Left ventricle myocardium inferior (tissue), 1 donor: ENCODE measurements at regions not wholly inside any gene's neighbourhood (a gene's known extent, or its start where the extent isn't known, plus 50 kb on each side); places are given as distances from the start of the nearest gene placed in this dataset.

ENCODE experiments used
- DNase-seq: peaks from one replicate; pipeline ENCODE4 v3.0.0-alpha.2; 2020
- H3K27ac ChIP-seq: fragments of 200-600 bp; replicated peaks from 2 replicates; pipeline ENCODE4 v1.8.0; 2021
- H3K27me3 ChIP-seq: fragments of 200-600 bp; 2 replicates; pipeline ENCODE4 v1.8.0; 2021; ENCODE audit warnings: low read depth
- H3K36me3 ChIP-seq: fragments of 200-600 bp; 2 replicates; pipeline ENCODE4 v1.8.0; 2021
- H3K4me1 ChIP-seq: fragments of 200-600 bp; 2 replicates; pipeline ENCODE4 v1.8.0; 2021
- H3K4me3 ChIP-seq: fragments of 200-600 bp; 2 replicates; pipeline ENCODE4 v1.8.0; 2021; ENCODE audit warnings: mild to moderate bottlenecking, moderate library complexity
- H3K9me3 ChIP-seq: fragments of 200-600 bp; replicated peaks from 2 replicates; pipeline ENCODE4 v1.8.0; 2021
- CTCF ChIP-seq: fragments of 200-600 bp; IDR thresholded peaks from 2 replicates; pipeline ENCODE4 v1.8.0; 2021; ENCODE audit warnings: antibody characterized with exemption, mild to moderate bottlenecking, borderline replicate concordance
- intact Hi-C: fragments of 100-400 bp; cut with micrococcal nuclease; formaldehyde crosslinking; loops from one replicate; pipeline ENCODE4 v1.11.0; 2022
- donor health status: DM: no; HTN: yes; CAD: no; lungs with severe emphysema.

DNA sequence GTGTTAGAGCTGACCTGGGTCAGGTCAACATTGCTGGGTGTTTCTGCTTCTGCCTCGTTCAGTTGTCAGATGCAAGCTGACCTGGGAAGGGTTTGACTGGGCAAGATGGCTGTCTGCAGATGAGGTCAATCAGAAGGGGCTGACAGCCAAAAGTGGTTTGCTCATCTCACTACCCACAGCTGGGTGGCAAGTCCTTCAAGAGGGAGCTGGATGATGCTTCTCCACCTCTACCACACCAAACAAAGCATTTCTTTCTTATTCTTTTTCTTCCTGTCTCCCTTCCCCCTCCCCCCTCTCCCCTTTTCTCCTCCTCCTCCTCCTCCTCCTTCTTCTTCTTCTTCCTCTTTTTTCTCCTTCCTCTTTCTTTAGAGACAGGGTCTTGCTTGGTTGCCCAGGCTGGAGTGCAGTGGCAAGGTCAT lies 268.2 kb upstream of the PLEKHG7 start:
- peaks cover 21% of the 10 kb centered on the region for H3K4me1 ChIP-seq
- no peak for TF ChIP-seq CTCF
- no peak overlapping the region for H3K4me3 ChIP-seq
- H3K9me3 ChIP-seq = peaks cover 6% of the 10 kb centered on the region
- intact Hi-C loops = no loop called here
- H3K27me3 ChIP-seq = no peaks in the 10 kb centered on the region
- no peak for DNase-seq
- no peaks in the 10 kb centered on the region for H3K36me3 ChIP-seq
- H3K27ac ChIP-seq = no peak overlapping the region

DNA sequence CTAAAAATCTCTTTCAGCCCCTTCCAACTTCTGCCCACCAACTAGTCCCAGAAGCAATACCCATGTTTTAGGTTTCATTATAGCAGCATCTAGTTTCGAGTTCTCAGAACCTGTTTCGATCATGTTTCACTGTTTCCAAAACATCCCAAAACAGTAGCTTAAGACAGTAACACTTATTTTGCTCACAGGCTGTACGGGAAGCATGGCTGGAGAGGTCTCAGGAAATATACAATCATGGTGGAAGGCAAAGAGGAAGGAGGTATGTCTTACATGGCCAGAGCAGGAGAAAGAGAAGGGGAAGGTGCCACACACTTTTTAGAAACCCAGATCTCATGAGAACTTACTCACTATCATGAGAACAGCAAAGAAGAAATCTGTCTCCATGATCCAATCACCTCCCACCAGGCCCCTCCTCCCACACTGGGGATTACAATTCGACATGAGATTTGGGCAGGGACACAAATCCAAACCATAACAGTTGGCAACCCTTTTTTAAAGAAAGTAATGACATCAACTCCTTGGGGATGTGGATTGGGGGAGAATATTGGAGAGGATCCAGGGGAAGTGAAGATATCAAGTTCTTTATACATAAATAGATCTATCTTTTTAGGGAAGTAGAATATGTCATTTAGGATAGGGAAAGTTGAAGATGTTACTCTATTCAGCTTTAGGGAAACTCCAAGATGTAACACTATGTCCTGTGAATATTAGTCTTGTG lies 269.9 kb upstream of the PLEKHG7 start:
- no peak overlapping the region for H3K27ac ChIP-seq
- DNase-seq = no peak
- TF ChIP-seq CTCF = no peak
- H3K27me3 ChIP-seq = no peaks in the 10 kb centered on the region
- no peaks in the 10 kb centered on the region for H3K36me3 ChIP-seq
- H3K4me3 ChIP-seq = no peak overlapping the region
- peaks cover 9% of the 10 kb centered on the region for H3K4me1 ChIP-seq
- intact Hi-C loops = no loop called here
- peaks cover 6% of the 10 kb centered on the region for H3K9me3 ChIP-seq

DNA sequence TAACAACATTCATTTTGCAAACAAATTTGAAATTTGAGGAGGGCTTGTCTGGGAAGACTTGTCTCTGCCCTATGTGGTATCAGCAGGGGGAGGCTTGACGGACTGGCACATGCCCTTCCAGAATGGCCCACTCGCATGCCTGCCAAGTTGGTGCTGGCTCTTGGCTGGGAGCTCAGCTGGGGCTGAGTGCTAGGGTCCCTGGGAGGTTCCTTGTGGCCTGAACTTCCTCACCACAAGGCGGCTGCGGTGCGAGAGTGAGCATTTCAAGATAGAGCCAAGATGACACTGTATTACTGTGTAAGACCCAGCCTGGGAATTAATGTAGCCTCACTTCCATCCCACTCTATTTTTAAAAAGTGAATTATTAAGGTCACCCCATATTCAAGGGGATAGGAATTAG lies 271.6 kb upstream of the PLEKHG7 start:
- H3K27ac ChIP-seq = no peak overlapping the region
- no peak for DNase-seq
- TF ChIP-seq CTCF = no peak
- H3K4me3 ChIP-seq = no peak overlapping the region
- no peaks in the 10 kb centered on the region for H3K27me3 ChIP-seq
- peaks cover 6% of the 10 kb centered on the region for H3K9me3 ChIP-seq
- intact Hi-C loops = no loop called here
- no peaks in the 10 kb centered on the region for H3K4me1 ChIP-seq
- H3K36me3 ChIP-seq = no peaks in the 10 kb centered on the region

DNA sequence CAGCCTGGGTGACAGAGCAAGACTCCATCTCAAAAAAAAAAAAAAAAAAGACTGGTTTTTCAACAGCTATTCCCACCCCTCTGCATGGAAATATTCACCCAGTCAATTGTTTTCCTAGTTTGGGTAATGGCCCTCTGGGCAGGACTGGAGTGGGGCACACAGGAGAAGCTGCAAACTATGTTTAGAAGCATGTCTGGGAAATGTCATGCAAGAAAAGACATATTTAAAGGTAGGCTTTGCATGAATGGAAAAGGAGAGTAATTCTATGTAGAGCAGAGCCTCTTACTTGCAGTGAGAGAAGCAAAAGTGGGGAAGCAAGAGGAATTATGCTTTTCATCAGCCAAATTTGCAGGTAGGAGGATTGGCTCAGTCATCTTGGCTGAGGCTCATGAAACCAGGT lies 276.5 kb upstream of the PLEKHG7 start:
- peaks cover 19% of the 10 kb centered on the region for H3K4me1 ChIP-seq
- no peak for TF ChIP-seq CTCF
- no peak overlapping the region for H3K27ac ChIP-seq
- no peaks in the 10 kb centered on the region for H3K36me3 ChIP-seq
- no peak for DNase-seq
- H3K27me3 ChIP-seq = no peaks in the 10 kb centered on the region
- no peak overlapping the region for H3K4me3 ChIP-seq
- H3K9me3 ChIP-seq = peaks cover under 1% of the 10 kb centered on the region
- intact Hi-C loops = no loop called here

- Histone ChIP-seq H3K4me3 (no peak overlapping the region), H3K27me3 (no peaks in the 10 kb centered on the region), H3K27ac (no peak overlapping the region), H3K36me3 (no peaks in the 10 kb centered on the region), H3K4me1 (peaks cover 19% of the 10 kb centered on the region), H3K9me3 (no peaks in the 10 kb centered on the region)
- DNase-seq = no peak
- no peak for TF ChIP-seq CTCF
- intact Hi-C loops = no loop called here
Observed at GRCh38 chr12:92425165-92425564, 277.6 kb upstream of the PLEKHG7 start.
